ENCODE measurements at regions not wholly inside any gene's neighbourhood (a gene's known extent, or its start where the extent isn't known, plus 50 kb on each side); places are given as distances from the start of the nearest gene placed in this dataset.

- H3K4me3 ChIP-seq, result no peak overlapping the region
- no peaks in the 10 kb centered on the region for H3K36me3 ChIP-seq (replicated peaks)
- DNase-seq (ENCODE audit: low spot score in 2 of 2), result no peak
- no peaks in the 10 kb centered on the region for H3K9me3 ChIP-seq
- H3K4me1 ChIP-seq, result no peaks in the 10 kb centered on the region
- in situ Hi-C loops (cut with MboI; ENCODE audit: low sequenced_read_pairs), result no loop called here
- H3K27me3 ChIP-seq (ENCODE audit: low read depth), result no peaks in the 10 kb centered on the region
Measured at GRCh38 chr6:49370518-49370917, 92.5 kb downstream of the MMUT start.

- in situ Hi-C loops (cut with MboI; ENCODE audit: low sequenced_read_pairs), result no loop called here
- Histone ChIP-seq H3K9me3 (no peaks in the 10 kb centered on the region; the same call in 1 of the 2 replicates), H3K4me1 (no peaks in the 10 kb centered on the region), H3K27me3 (ENCODE audit: low read depth) (no peaks in the 10 kb centered on the region), H3K36me3 (replicated peaks) (no peaks in the 10 kb centered on the region), H3K4me3 (no peak overlapping the region)
- no peak for DNase-seq (ENCODE audit: low spot score in 2 of 2)
Measured at GRCh38 chr6:49366539-49366938, 96.5 kb downstream of the MMUT start.

- Histone ChIP-seq H3K4me3 (no peak overlapping the region), H3K27me3 (ENCODE audit: low read depth) (no peaks in the 10 kb centered on the region), H3K4me1 (no peaks in the 10 kb centered on the region), H3K9me3 (no peaks in the 10 kb centered on the region), H3K36me3 (replicated peaks) (no peaks in the 10 kb centered on the region)
- DNase-seq (ENCODE audit: low spot score in 2 of 2), result no peak
- in situ Hi-C loops (cut with MboI; ENCODE audit: low sequenced_read_pairs), result no loop called here
Measured at GRCh38 chr6:49348561-49348960, 114.5 kb downstream of the MMUT start.

- in situ Hi-C loops (cut with MboI; ENCODE audit: low sequenced_read_pairs), result no loop called here
- Histone ChIP-seq H3K9me3 (no peaks in the 10 kb centered on the region), H3K4me3 (no peak overlapping the region), H3K27me3 (ENCODE audit: low read depth) (no peaks in the 10 kb centered on the region), H3K36me3 (replicated peaks) (no peaks in the 10 kb centered on the region), H3K4me1 (0 out of 2 replicates have a peak, but pooled peaks cover 4% of the 10 kb centered on the region)
- DNase-seq (ENCODE audit: low spot score in 2 of 2), result peak; percentile 37 to 80
Measured at GRCh38 chr6:49342410-49342809, 120.6 kb downstream of the MMUT start.

GRCh38 chr6:49341869-49342268, 121.2 kb downstream of the MMUT start:
- Histone ChIP-seq H3K4me3 (no peak overlapping the region), H3K36me3 (replicated peaks) (no peaks in the 10 kb centered on the region), H3K4me1 (0 out of 2 replicates have a peak, but pooled peaks cover 4% of the 10 kb centered on the region), H3K27me3 (ENCODE audit: low read depth) (no peaks in the 10 kb centered on the region), H3K9me3 (no peaks in the 10 kb centered on the region)
- in situ Hi-C loops (cut with MboI; ENCODE audit: low sequenced_read_pairs), result no loop called here
- no peak for DNase-seq (ENCODE audit: low spot score in 2 of 2)

- Histone ChIP-seq H3K27me3 (ENCODE audit: low read depth) (no peaks in the 10 kb centered on the region), H3K4me3 (no peak overlapping the region), H3K4me1 (0 out of 2 replicates have a peak, but pooled peaks cover 4% of the 10 kb centered on the region), H3K36me3 (replicated peaks) (no peaks in the 10 kb centered on the region), H3K9me3 (no peaks in the 10 kb centered on the region)
- no peak for DNase-seq (ENCODE audit: low spot score in 2 of 2)
- in situ Hi-C loops (cut with MboI; ENCODE audit: low sequenced_read_pairs), result no loop called here
Measured at GRCh38 chr6:49339096-49339495, 124.0 kb downstream of the MMUT start.

GRCh38 chr6:49336514-49337131, 126.4 kb downstream of the MMUT start:
- no peak for DNase-seq (ENCODE audit: low spot score in 2 of 2)
- no peaks in the 10 kb centered on the region for H3K36me3 ChIP-seq (replicated peaks)
- in situ Hi-C loops (cut with MboI; ENCODE audit: low sequenced_read_pairs), result no loop called here
- no peak overlapping the region for H3K4me3 ChIP-seq
- no peaks in the 10 kb centered on the region for H3K4me1 ChIP-seq
- no peaks in the 10 kb centered on the region for H3K27me3 ChIP-seq (ENCODE audit: low read depth)
- no peaks in the 10 kb centered on the region for H3K9me3 ChIP-seq

- Histone ChIP-seq H3K4me1 (no peaks in the 10 kb centered on the region), H3K4me3 (no peak overlapping the region), H3K36me3 (replicated peaks) (no peaks in the 10 kb centered on the region), H3K27me3 (ENCODE audit: low read depth) (no peaks in the 10 kb centered on the region), H3K9me3 (no peaks in the 10 kb centered on the region)
- in situ Hi-C loops (cut with MboI; ENCODE audit: low sequenced_read_pairs), result no loop called here
- DNase-seq (ENCODE audit: low spot score in 2 of 2), result no peak
Measured at GRCh38 chr6:49333345-49334125, 129.5 kb downstream of the MMUT start.

GRCh38 chr6:49332781-49333180, 130.3 kb downstream of the MMUT start:
- no peak for DNase-seq (ENCODE audit: low spot score in 2 of 2)
- no peaks in the 10 kb centered on the region for H3K4me1 ChIP-seq
- no peaks in the 10 kb centered on the region for H3K36me3 ChIP-seq (replicated peaks)
- no peak overlapping the region for H3K4me3 ChIP-seq
- H3K9me3 ChIP-seq, result no peaks in the 10 kb centered on the region
- in situ Hi-C loops (cut with MboI; ENCODE audit: low sequenced_read_pairs), result no loop called here
- no peaks in the 10 kb centered on the region for H3K27me3 ChIP-seq (ENCODE audit: low read depth)

GRCh38 chr6:49329186-49329585, 133.9 kb downstream of the MMUT start:
- no peak for DNase-seq (ENCODE audit: low spot score in 2 of 2)
- no peaks in the 10 kb centered on the region for H3K4me1 ChIP-seq
- no peak overlapping the region for H3K4me3 ChIP-seq
- no peaks in the 10 kb centered on the region for H3K27me3 ChIP-seq (ENCODE audit: low read depth)
- H3K36me3 ChIP-seq (replicated peaks), result no peaks in the 10 kb centered on the region
- no peaks in the 10 kb centered on the region for H3K9me3 ChIP-seq
- in situ Hi-C loops (cut with MboI; ENCODE audit: low sequenced_read_pairs), result no loop called here

GRCh38 chr6:49328051-49328744, 134.9 kb downstream of the MMUT start:
- in situ Hi-C loops (cut with MboI; ENCODE audit: low sequenced_read_pairs), result no loop called here
- Histone ChIP-seq H3K9me3 (no peaks in the 10 kb centered on the region), H3K27me3 (ENCODE audit: low read depth) (no peaks in the 10 kb centered on the region), H3K36me3 (replicated peaks) (no peaks in the 10 kb centered on the region), H3K4me3 (no peak overlapping the region), H3K4me1 (no peaks in the 10 kb centered on the region)
- no peak for DNase-seq (ENCODE audit: low spot score in 2 of 2)

GRCh38 chr6:49327571-49327970, 135.5 kb downstream of the MMUT start:
- H3K4me3 ChIP-seq, result no peak overlapping the region
- H3K27me3 ChIP-seq (ENCODE audit: low read depth), result no peaks in the 10 kb centered on the region
- no peak for DNase-seq (ENCODE audit: low spot score in 2 of 2)
- no peaks in the 10 kb centered on the region for H3K36me3 ChIP-seq (replicated peaks)
- H3K9me3 ChIP-seq, result no peaks in the 10 kb centered on the region
- in situ Hi-C loops (cut with MboI; ENCODE audit: low sequenced_read_pairs), result no loop called here
- no peaks in the 10 kb centered on the region for H3K4me1 ChIP-seq

- in situ Hi-C loops (cut with MboI; ENCODE audit: low sequenced_read_pairs), result no loop called here
Measured at GRCh38 chr6:49327005-49327404, 136.0 kb downstream of the MMUT start.

GRCh38 chr6:49326347-49326746, 136.7 kb downstream of the MMUT start:
- no peak for DNase-seq (ENCODE audit: low spot score in 2 of 2)
- Histone ChIP-seq H3K9me3 (no peaks in the 10 kb centered on the region), H3K36me3 (replicated peaks) (no peaks in the 10 kb centered on the region), H3K27me3 (ENCODE audit: low read depth) (no peaks in the 10 kb centered on the region), H3K4me1 (no peaks in the 10 kb centered on the region), H3K4me3 (no peak overlapping the region)
- in situ Hi-C loops (cut with MboI; ENCODE audit: low sequenced_read_pairs), result no loop called here

More at GRCh38 chr6:49327005-49327404, 136.0 kb downstream of the MMUT start:
- H3K4me1 ChIP-seq, result no peaks in the 10 kb centered on the region
- no peak overlapping the region for H3K4me3 ChIP-seq
- no peaks in the 10 kb centered on the region for H3K36me3 ChIP-seq (replicated peaks)
- no peaks in the 10 kb centered on the region for H3K9me3 ChIP-seq
- DNase-seq (ENCODE audit: low spot score in 2 of 2), result no peak
- no peaks in the 10 kb centered on the region for H3K27me3 ChIP-seq (ENCODE audit: low read depth)
